Upper lobe of left lung (tissue), 6 donors: ENCODE measurements at regions not wholly inside any gene's neighbourhood (a gene's known extent, or its start where the extent isn't known, plus 50 kb on each side); places are given as distances from the start of the nearest gene placed in this dataset.

Source experiments
- ATAC-seq, 2 donors: fragments of 200-7000 bp; cut with Tn5 transposase; one replicate each; pipeline ENCODE4 v1.9.1; 2022; ENCODE audit warnings: mild to moderate bottlenecking in 2 of 2, moderate library complexity in 2 of 2; ENCODE audit not compliant: low FRiP score in 2 of 2
- DNase-seq, 2 donors: peaks; one replicate each; pipeline ENCODE4 v3.0.0-alpha.2; 2019 to 2020
- H3K27ac ChIP-seq, 4 donors: fragments of 200-600 bp; sonication (generic); one replicate each; pipeline ENCODE4 v1.5.1; 2016 to 2019
- H3K27me3 ChIP-seq, 4 donors: fragments of 200-600 bp; sonication (generic); one replicate each; pipeline ENCODE4 v1.5.1; 2017 to 2019
- H3K36me3 ChIP-seq, 4 donors: fragments of 200-600 bp; sonication (generic); one replicate each; pipeline ENCODE4 v1.5.1; 2016 to 2019
- H3K4me1 ChIP-seq, 4 donors: fragments of 200-600 bp; sonication (generic); one replicate each; pipeline ENCODE4 v1.5.1; 2018 to 2019
- H3K4me3 ChIP-seq, 4 donors: fragments of 200-600 bp; sonication (generic); one replicate each; pipeline ENCODE4 v1.5.1; 2017 to 2019; ENCODE audit warnings: mild to moderate bottlenecking in 2 of 4, moderate library complexity in 1 of 4
- H3K9me3 ChIP-seq, 4 donors: fragments of 200-600 bp; sonication (generic); one replicate each; pipeline ENCODE4 v1.5.1; 2018 to 2019
- CTCF ChIP-seq, 6 experiments: fragments of 450-650 bp in 4 of 6; fragments of 200-600 bp in 2 of 6; sonication (generic) in 2 of 6; IDR thresholded peaks; one replicate each; pipeline ENCODE4 v1.5.1; 2016 to 2019; ENCODE audit warnings: antibody characterized with exemption in 6 of 6
- EP300 ChIP-seq, 4 donors: sonication (generic); formaldehyde crosslinking; IDR thresholded peaks; one replicate each; pipeline ENCODE4 v1.5.1; 2017; ENCODE audit warnings: antibody characterized with exemption in 4 of 4, control low read depth in 2 of 4
- POLR2A ChIP-seq, 4 donors: fragments of 450-650 bp; IDR thresholded peaks; one replicate each; pipeline ENCODE4 v1.5.1; 2016 to 2017; ENCODE audit warnings: antibody characterized with exemption in 4 of 4, mild to moderate bottlenecking in 2 of 4
- POLR2AphosphoS5 ChIP-seq, 2 donors: sonication (generic); formaldehyde crosslinking; IDR thresholded peaks; one replicate each; pipeline ENCODE4 v1.5.1; 2017; ENCODE audit warnings: antibody characterized with exemption in 2 of 2
- WGBS, 2 donors: methylation state at CpG; one replicate each; pipeline ENCODE4 v1.1.5; 2017 to 2018; 5-methylcytosine and 5-hydroxymethylcytosine counted together
- donor health status: DM: no; HTN: no; CAD: no; lungs with moderate emphysema.
- donor health status: DM: no; HTN: yes; CAD: no; lungs with severe emphysema.

GRCh38 chr2:6429210-6429986 lies 436.3 kb downstream of the CMPK2 start:
- Histone ChIP-seq H3K9me3 (no peaks in the 10 kb centered on the region), H3K4me3 (no peak overlapping the region), H3K27me3 (no peaks in the 10 kb centered on the region), H3K4me1 (no peaks in the 10 kb centered on the region), H3K36me3 (no peaks in the 10 kb centered on the region), H3K27ac (no peak overlapping the region)
- DNase-seq, result no peak
- ATAC-seq, result no peak
- WGBS, 2 donors, result 85 to 87% methylated on average over 19 of the region's 19 CpGs
- TF ChIP-seq POLR2A (IDR thresholded peaks at IDR 0.05), result no peak
- no peak for TF ChIP-seq POLR2AphosphoS5 (IDR thresholded peaks at IDR 0.05)
- no peak for TF ChIP-seq CTCF (IDR thresholded peaks at IDR 0.05)
- TF ChIP-seq EP300 (IDR thresholded peaks at IDR 0.05), result no peak

GRCh38 chr2:6434438-6434837 lies 431.3 kb downstream of the CMPK2 start:
- no peak for DNase-seq
- ATAC-seq, result no peak
- no peak for TF ChIP-seq CTCF (IDR thresholded peaks at IDR 0.05)
- no peak for TF ChIP-seq EP300 (IDR thresholded peaks at IDR 0.05)
- no peak for TF ChIP-seq POLR2AphosphoS5 (IDR thresholded peaks at IDR 0.05)
- no peak for TF ChIP-seq POLR2A (IDR thresholded peaks at IDR 0.05)
- no peak overlapping the region for H3K4me3 ChIP-seq
- no peak overlapping the region for H3K27ac ChIP-seq
- H3K27me3 ChIP-seq, result no peaks in the 10 kb centered on the region
- no peaks in the 10 kb centered on the region for H3K9me3 ChIP-seq
- 88 to 95% methylated on average over 6 of the region's 6 CpGs for WGBS, 2 donors
- no peaks in the 10 kb centered on the region for H3K36me3 ChIP-seq
- H3K4me1 ChIP-seq, result no peaks in the 10 kb centered on the region

DNA sequence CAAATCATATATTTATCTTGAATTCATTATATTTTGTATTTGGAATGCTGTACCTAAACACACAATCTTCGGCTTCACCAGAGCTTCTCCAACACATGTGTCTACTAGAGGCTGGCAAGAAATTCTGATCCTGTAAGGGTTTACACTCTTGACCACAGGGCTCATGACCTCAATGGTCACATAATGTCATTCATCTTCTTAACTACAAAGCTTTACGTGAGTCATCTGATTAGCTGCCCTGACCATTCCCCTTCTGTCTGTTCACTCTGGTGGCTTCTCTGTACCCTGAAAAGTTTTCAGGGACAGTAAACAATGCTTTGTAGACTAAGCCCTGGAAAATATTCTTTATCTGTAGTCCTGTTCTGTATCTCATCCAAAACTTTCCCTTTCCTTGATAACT lies 423.9 kb downstream of the CMPK2 start:
- no peaks in the 10 kb centered on the region for H3K4me1 ChIP-seq
- WGBS, 2 donors, result 87 to 89% methylated on average over 2 of the region's 2 CpGs
- H3K27me3 ChIP-seq, result no peaks in the 10 kb centered on the region
- TF ChIP-seq EP300 (IDR thresholded peaks at IDR 0.05), result no peak
- no peak for TF ChIP-seq POLR2A (IDR thresholded peaks at IDR 0.05)
- TF ChIP-seq POLR2AphosphoS5 (IDR thresholded peaks at IDR 0.05), result no peak
- TF ChIP-seq CTCF (IDR thresholded peaks at IDR 0.05), result no peak
- no peak overlapping the region for H3K27ac ChIP-seq
- no peak overlapping the region for H3K4me3 ChIP-seq
- no peaks in the 10 kb centered on the region for H3K9me3 ChIP-seq
- DNase-seq (no peak), ATAC-seq (no peak)
- no peaks in the 10 kb centered on the region for H3K36me3 ChIP-seq

- no peak for TF ChIP-seq CTCF (IDR thresholded peaks at IDR 0.05)
- no peak for TF ChIP-seq POLR2AphosphoS5 (IDR thresholded peaks at IDR 0.05)
- TF ChIP-seq EP300 (IDR thresholded peaks at IDR 0.05), result no peak
- no peak for TF ChIP-seq POLR2A (IDR thresholded peaks at IDR 0.05)
- Histone ChIP-seq H3K27ac (no peak overlapping the region), H3K4me3 (no peak overlapping the region), H3K36me3 (no peaks in the 10 kb centered on the region), H3K9me3 (no peaks in the 10 kb centered on the region), H3K27me3 (no peaks in the 10 kb centered on the region), H3K4me1 (no peaks in the 10 kb centered on the region)
- ATAC-seq, result no peak
- DNase-seq, result no peak
- 69% methylated on average over 3 of the region's 3 CpGs for WGBS, 2 donors
Measured at GRCh38 chr2:6442252-6442985, 423.3 kb downstream of the CMPK2 start.
